ENCODE measurements at regions not wholly inside any gene's neighbourhood (a gene's known extent, or its start where the extent isn't known, plus 50 kb on each side); places are given as distances from the start of the nearest gene placed in this dataset.

DNA sequence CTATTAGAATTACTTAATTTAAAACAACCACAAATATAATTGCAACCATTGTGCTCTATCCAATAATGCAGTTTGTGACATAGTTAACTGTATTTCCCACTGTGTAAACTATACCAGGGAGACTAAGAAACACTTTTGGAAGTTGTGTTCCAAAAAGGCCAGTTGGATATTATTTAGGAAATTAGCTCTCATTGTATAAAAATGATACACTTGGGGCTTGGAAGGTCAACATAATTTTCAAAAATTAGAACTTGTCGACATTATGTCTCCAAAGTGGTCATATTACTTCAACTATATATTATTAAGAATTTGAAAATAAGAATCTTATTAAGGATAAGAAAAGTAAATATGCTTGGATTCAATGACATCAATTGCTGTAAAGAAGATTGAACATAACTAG is 876.6 kb downstream of the MRPL39 start:
- Histone ChIP-seq H3K36me3 (replicated peaks in 1 of 2; ENCODE audit: insufficient read depth in 1 of 2, low read depth in 2 of 2) (no peaks in the 10 kb centered on the region), H3K4me3 (no peak overlapping the region), H3K27ac (no peak overlapping the region), H3K9me3 (no peaks in the 10 kb centered on the region), H3K4me1 (no peaks in the 10 kb centered on the region), H3K27me3 (no peaks in the 10 kb centered on the region)
- TF ChIP-seq POLR2A (IDR thresholded peaks at IDR 0.05) (no peak), CTCF (IDR thresholded peaks at IDR 0.05) (no peak)
- intact Hi-C loops (cut with DNase I): no loop called here
- DNase-seq (no peak), ATAC-seq (no peak)
- 24 to 62% methylated on average over 1 of the region's 1 CpG for WGBS, 2 donors

- H3K27ac ChIP-seq: no peak overlapping the region
- no peak for TF ChIP-seq POLR2A (IDR thresholded peaks at IDR 0.05)
- ATAC-seq (no peak), DNase-seq (no peak)
- H3K4me3 ChIP-seq: no peak overlapping the region
- no peaks in the 10 kb centered on the region for H3K4me1 ChIP-seq
- WGBS, 2 donors: 44 to 51% methylated on average over 3 of the region's 3 CpGs
- intact Hi-C loops (cut with DNase I): no loop called here
- H3K36me3 ChIP-seq (replicated peaks in 1 of 2; ENCODE audit: insufficient read depth in 1 of 2, low read depth in 2 of 2): no peaks in the 10 kb centered on the region
- no peaks in the 10 kb centered on the region for H3K27me3 ChIP-seq
- H3K9me3 ChIP-seq: no peaks in the 10 kb centered on the region
Observed at GRCh38 chr21:24729568-24729967, 877.7 kb downstream of the MRPL39 start.

DNA sequence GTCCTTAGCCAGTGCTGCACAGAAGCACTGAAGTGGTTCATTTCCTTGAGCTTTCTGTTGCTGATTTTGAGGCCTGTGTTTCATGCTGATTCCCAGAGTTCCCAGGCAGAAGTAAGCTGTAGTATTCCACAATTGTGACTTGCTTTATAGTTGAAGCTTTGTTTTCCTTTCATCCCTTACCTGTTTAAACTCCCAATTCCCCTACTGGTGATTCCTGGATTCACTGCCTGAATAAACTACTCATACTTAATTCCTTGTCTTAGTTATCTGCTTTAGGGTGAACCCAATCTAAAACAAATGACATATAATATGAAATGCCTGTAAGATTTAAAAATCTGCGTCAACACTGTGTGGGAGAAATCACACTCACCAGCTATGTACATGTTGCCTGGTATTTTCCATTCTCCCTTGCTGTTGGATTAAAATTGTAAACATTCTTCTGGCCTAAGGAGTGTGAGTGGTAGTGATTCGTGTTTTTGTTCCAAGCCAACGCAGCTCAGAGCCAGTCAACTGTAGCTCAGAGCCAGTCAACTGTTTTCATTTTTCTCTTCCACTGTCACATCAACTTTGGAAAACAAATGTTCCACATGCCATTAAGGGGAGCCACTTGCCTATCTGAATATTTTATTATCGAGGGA is 879.4 kb downstream of the MRPL39 start:
- H3K36me3 ChIP-seq (replicated peaks in 1 of 2; ENCODE audit: insufficient read depth in 1 of 2, low read depth in 2 of 2): no peaks in the 10 kb centered on the region
- intact Hi-C loops (cut with DNase I): no loop called here
- H3K4me3 ChIP-seq: no peak overlapping the region
- no peak overlapping the region for H3K27ac ChIP-seq
- TF ChIP-seq POLR2A (IDR thresholded peaks at IDR 0.05): no peak
- no peaks in the 10 kb centered on the region for H3K9me3 ChIP-seq
- H3K4me1 ChIP-seq: no peaks in the 10 kb centered on the region
- H3K27me3 ChIP-seq: no peaks in the 10 kb centered on the region
- ATAC-seq: no peak
- no peak for DNase-seq
- 39 to 40% methylated on average over 4 of the region's 4 CpGs for WGBS, 2 donors

DNA sequence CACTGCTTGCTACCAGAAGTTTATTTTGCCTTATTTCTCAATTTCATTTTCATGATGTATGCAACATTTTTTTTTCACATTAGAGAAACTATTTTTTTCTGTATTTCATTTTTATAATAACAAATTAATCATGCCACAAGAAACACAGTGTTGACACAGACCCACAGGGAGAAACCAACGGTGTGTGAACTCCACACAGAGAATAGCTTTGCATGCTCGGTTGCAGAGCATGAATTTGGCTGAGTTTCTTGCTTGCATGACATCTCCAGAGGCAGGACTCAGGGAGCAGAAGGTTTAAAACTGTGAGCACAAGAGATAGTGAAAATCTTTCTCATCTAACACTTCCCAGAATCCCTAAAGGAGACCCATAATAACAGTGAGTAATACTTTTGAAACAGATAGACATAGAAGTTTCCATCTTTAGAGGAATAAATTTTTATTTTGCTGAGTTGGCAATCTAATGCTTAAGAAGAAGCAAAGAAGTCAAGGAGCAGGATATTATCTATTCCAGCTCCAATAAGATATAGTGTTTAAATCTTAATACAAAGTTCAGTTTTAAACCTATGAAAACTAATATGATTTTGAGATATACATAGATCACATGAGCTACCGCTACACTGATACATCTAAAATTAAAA is 890.9 kb downstream of the MRPL39 start:
- intact Hi-C loops (cut with DNase I): no loop called here
- Histone ChIP-seq H3K9me3 (no peaks in the 10 kb centered on the region), H3K36me3 (replicated peaks in 1 of 2; ENCODE audit: insufficient read depth in 1 of 2, low read depth in 2 of 2) (no peaks in the 10 kb centered on the region), H3K4me1 (no peaks in the 10 kb centered on the region), H3K4me3 (no peak overlapping the region), H3K27ac (no peak overlapping the region), H3K27me3 (no peaks in the 10 kb centered on the region)
- no peak for DNase-seq
- no peak for ATAC-seq
- TF ChIP-seq POLR2A (IDR thresholded peaks at IDR 0.05) (no peak), CTCF (IDR thresholded peaks at IDR 0.05) (no peak)
- WGBS, 2 donors: 30 to 34% methylated on average over 3 of the region's 3 CpGs

DNA sequence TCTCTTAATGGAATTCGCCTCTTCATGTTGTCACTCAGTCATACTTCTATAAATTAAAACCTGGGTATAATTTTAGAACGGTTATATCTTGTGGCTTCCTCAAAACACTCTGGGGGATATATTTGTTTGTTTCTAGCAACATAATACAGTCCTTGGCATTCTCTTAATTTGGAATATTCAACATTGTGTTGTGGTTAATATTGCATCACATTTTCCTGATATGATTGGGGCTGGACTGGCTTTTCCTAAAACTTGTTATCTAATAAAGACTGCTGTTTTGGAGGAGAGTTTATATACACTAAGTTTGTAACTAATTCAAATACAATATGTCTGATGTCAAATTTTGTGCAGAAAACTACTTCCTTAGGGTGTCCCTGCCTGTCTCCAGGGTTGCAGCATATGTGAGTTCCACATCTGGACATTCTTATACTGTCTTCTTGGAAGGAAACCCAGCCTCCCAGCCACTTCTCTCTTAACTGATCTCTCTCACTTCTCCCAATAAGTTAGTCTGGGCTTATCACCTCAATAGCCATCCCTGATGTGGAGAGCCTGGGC is 892.6 kb downstream of the MRPL39 start:
- TF ChIP-seq CTCF (IDR thresholded peaks at IDR 0.05) (no peak), POLR2A (IDR thresholded peaks at IDR 0.05) (no peak)
- Histone ChIP-seq H3K36me3 (replicated peaks in 1 of 2; ENCODE audit: insufficient read depth in 1 of 2, low read depth in 2 of 2) (no peaks in the 10 kb centered on the region), H3K4me3 (no peak overlapping the region), H3K9me3 (no peaks in the 10 kb centered on the region), H3K4me1 (no peaks in the 10 kb centered on the region), H3K27me3 (no peaks in the 10 kb centered on the region), H3K27ac (no peak overlapping the region)
- WGBS, 2 donors: 61 to 64% methylated on average over 2 of the region's 2 CpGs
- ATAC-seq (no peak), DNase-seq (no peak)
- intact Hi-C loops (cut with DNase I): no loop called here

Data from body of pancreas (tissue), 4 donors.